NB4 (cell line): ENCODE measurements at regions not wholly inside any gene's neighbourhood (a gene's known extent, or its start where the extent isn't known, plus 50 kb on each side); places are given as distances from the start of the nearest gene placed in this dataset.

Experiments
- CTCF ChIP-seq: IDR thresholded peaks from one replicate; pipeline ENCODE4 v1.5.1; 2012; ENCODE audit warnings: low read depth, low read length
- MYC ChIP-seq: IDR thresholded peaks from 2 replicates; pipeline ENCODE4 v1.6.1; 2011; ENCODE audit warnings: low read depth, low read length
- POLR2A ChIP-seq: IDR thresholded peaks from 2 replicates; pipeline ENCODE4 v1.6.1; 2011; ENCODE audit warnings: mild to moderate bottlenecking; ENCODE audit not compliant: insufficient read length; ENCODE audit errors: extremely low read depth

- TF ChIP-seq POLR2A = no peak
- TF ChIP-seq CTCF = no peak
- TF ChIP-seq MYC = no peak
Observed at GRCh38 chr2:129301431-129301913, 678.0 kb upstream of the RAB6C start.
